Cardiac muscle cell (in vitro differentiated cells and primary cell): ENCODE measurements at regions not wholly inside any gene's neighbourhood (a gene's known extent, or its start where the extent isn't known, plus 50 kb on each side); places are given as distances from the start of the nearest gene placed in this dataset.

ENCODE experiments used
- DNase-seq, 2 donors: peaks; one replicate each; pipeline versions ENCODE4 v3.0.0 to v3.0.0-alpha.2; 2010 to 2017; ENCODE audit warnings: low read depth in 1 of 2, low spot score in 1 of 2
- H3K27ac ChIP-seq: fragments of 200-600 bp; sonication (generic); 2 replicates; pipeline ENCODE4 v1.5.1; 2016
- H3K27me3 ChIP-seq: fragments of 200-600 bp; sonication (generic); 2 replicates; pipeline ENCODE4 v1.6.0; 2016; ENCODE audit warnings: control low read depth
- H3K36me3 ChIP-seq: fragments of 200-600 bp; sonication (generic); 2 replicates; pipeline ENCODE4 v1.5.1; 2016; ENCODE audit warnings: control low read depth
- H3K4me1 ChIP-seq: fragments of 200-600 bp; sonication (generic); 2 replicates; pipeline ENCODE4 v1.8.1; 2017; ENCODE audit warnings: low read depth, mild to moderate bottlenecking, mixed run types
- H3K4me3 ChIP-seq: fragments of 200-600 bp; sonication (generic); 2 replicates; pipeline ENCODE4 v1.5.1; 2016; ENCODE audit warnings: mild to moderate bottlenecking
- H3K9me3 ChIP-seq: fragments of 200-600 bp; sonication (generic); 2 replicates; pipeline ENCODE4 v1.5.1; 2017; ENCODE audit warnings: low read depth, mild to moderate bottlenecking, control low read depth
- TF ChIP-seq, protein P1 (sequence below): IDR thresholded peaks from 2 replicates; pipeline ENCODE4 v1.5.1; 2012; ENCODE audit warnings: low read depth, mild to moderate bottlenecking, low read length

DNA sequence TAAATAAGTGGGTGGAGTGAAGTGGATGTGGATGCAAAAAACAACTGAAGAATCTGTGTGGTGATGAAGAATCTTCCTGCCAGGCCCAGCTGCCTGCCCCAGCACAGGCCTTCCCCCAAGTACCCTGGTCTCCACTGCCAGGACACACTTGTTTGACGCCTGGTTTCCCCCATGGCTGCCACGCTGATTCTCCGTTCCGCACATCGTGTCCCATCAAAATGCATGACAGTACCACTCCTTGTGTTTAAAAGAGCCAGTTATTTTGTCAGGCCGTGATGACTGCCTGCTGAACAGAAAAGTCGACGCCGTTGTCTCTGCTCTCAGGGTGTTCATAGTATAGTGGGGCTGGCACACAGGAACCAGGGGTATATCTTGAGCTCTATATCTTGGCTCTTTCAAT, 50.3 kb upstream of the KYNU start:
- Histone ChIP-seq H3K4me3 (no peak overlapping the region), H3K27ac (no peak overlapping the region), H3K4me1 (no peaks in the 10 kb centered on the region), H3K9me3 (no peaks in the 10 kb centered on the region), H3K36me3 (no peaks in the 10 kb centered on the region), H3K27me3 (no peaks in the 10 kb centered on the region)
- TF ChIP-seq, protein P1, sequence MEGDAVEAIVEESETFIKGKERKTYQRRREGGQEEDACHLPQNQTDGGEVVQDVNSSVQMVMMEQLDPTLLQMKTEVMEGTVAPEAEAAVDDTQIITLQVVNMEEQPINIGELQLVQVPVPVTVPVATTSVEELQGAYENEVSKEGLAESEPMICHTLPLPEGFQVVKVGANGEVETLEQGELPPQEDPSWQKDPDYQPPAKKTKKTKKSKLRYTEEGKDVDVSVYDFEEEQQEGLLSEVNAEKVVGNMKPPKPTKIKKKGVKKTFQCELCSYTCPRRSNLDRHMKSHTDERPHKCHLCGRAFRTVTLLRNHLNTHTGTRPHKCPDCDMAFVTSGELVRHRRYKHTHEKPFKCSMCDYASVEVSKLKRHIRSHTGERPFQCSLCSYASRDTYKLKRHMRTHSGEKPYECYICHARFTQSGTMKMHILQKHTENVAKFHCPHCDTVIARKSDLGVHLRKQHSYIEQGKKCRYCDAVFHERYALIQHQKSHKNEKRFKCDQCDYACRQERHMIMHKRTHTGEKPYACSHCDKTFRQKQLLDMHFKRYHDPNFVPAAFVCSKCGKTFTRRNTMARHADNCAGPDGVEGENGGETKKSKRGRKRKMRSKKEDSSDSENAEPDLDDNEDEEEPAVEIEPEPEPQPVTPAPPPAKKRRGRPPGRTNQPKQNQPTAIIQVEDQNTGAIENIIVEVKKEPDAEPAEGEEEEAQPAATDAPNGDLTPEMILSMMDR: no peak
- no peak for DNase-seq

DNA sequence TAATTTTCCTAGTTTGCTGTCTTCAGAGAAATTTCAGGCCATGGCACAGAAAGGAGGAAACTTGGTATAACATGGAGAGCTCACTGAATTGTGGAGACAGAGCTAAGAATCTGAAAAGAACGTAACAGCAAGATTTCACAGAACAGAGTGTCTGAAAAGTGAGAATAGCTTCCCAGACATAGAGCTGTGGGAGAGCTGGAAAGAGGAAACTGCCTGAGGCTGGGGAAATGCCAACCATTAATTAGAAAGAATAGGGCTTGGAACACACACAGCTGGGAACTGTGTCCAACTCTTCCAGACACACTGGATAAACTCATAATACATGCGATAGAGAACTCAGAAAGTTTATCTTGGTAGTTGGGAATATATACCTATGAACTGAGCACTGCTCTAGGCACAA, 51.6 kb upstream of the KYNU start:
- Histone ChIP-seq H3K27ac (no peak overlapping the region), H3K9me3 (no peaks in the 10 kb centered on the region), H3K4me1 (no peaks in the 10 kb centered on the region), H3K27me3 (no peaks in the 10 kb centered on the region), H3K36me3 (no peaks in the 10 kb centered on the region), H3K4me3 (no peak overlapping the region)
- DNase-seq: peak in 1 of 2 donors; percentile 44
- TF ChIP-seq, protein P1: no peak

DNA sequence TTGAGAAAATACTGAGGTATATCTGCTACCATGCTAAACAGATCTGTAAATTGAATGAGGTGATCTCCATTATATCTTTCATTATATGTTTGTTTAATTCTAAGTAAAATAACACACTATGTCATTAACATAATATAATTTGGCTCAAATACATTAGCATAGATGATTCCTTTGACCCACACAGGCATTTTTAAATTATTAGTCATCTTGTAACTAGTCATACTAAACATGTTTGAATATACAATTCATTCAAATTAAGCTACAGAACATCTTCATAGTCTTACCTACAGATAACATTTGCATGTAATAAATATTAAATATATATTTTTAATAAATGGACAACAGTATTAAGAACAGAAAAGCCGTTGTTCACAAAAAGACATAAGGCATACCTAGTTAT, 52.7 kb upstream of the KYNU start:
- no peak overlapping the region for H3K27ac ChIP-seq
- TF ChIP-seq, protein P1: no peak
- H3K36me3 ChIP-seq: no peaks in the 10 kb centered on the region
- H3K4me3 ChIP-seq: no peak overlapping the region
- no peaks in the 10 kb centered on the region for H3K4me1 ChIP-seq
- H3K9me3 ChIP-seq: no peaks in the 10 kb centered on the region
- H3K27me3 ChIP-seq: no peaks in the 10 kb centered on the region
- DNase-seq: no peak

DNA sequence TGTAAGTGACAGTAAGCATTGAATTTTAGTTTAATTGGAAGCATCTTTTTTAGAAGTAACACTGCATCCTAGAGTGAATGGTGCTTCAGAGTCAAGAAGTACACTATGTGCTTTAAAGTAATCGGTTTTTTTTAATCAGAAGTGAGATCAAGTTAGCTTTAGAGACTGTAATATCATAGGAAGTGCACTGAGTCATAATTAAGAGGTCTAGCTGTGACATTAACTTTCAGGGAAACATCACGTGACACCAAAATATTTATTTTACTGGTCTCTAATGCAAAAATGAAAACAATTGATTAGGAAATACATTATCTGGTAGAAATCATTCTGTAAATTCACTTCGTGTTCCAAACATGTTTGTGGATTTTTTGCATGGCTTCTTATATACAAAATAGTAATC, 55.3 kb upstream of the KYNU start:
- TF ChIP-seq, protein P1: no peak
- H3K27ac ChIP-seq: no peak overlapping the region
- H3K4me1 ChIP-seq: no peaks in the 10 kb centered on the region
- H3K27me3 ChIP-seq: no peaks in the 10 kb centered on the region
- H3K9me3 ChIP-seq: no peaks in the 10 kb centered on the region
- H3K4me3 ChIP-seq: no peak overlapping the region
- H3K36me3 ChIP-seq: no peaks in the 10 kb centered on the region
- DNase-seq: no peak

DNA sequence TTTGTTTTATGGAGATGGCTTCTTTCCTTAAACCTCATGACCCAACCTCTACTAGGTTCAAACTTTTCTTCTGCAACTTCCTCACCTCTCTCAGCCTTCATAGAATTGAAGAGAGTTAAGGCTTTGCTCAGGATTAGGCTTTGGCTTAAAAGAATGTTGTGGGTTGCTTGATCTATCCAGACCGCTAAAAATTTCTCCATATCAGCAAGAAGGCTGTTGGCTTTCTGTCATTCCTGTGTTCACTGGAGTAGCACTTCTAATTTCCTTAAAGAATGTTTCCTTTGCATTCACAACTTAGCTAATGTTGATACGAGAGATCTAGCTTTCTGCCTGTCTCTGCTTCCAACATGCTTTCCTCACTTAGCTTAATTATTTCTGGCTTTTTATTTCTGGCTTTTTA, 58.1 kb upstream of the KYNU start:
- peak in 1 of 2 donors; percentile 41 for DNase-seq
- H3K4me1 ChIP-seq: no peaks in the 10 kb centered on the region
- H3K4me3 ChIP-seq: no peak overlapping the region
- no peak overlapping the region for H3K27ac ChIP-seq
- TF ChIP-seq, protein P1: no peak
- no peaks in the 10 kb centered on the region for H3K9me3 ChIP-seq
- H3K27me3 ChIP-seq: no peaks in the 10 kb centered on the region
- H3K36me3 ChIP-seq: no peaks in the 10 kb centered on the region

DNA sequence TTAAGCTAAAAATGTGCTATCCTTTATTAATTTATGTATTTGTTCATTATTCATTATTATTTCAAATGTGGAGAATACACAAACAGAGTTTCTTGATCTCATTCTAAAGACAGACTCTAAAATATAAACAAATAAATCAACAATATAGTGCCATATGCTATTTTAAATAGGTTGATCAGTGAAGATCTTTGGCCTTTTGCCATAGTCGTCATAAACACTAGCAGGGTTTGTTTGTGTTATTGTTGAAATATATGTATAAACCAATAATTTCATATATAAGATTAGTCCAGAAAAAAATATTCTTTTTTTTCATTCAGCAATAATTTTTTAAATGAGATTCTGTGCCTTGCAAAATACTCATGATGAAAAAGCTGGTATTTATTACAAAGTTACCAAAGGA, 62.1 kb upstream of the KYNU start:
- no peak overlapping the region for H3K27ac ChIP-seq
- no peaks in the 10 kb centered on the region for H3K27me3 ChIP-seq
- no peak for DNase-seq
- H3K4me3 ChIP-seq: no peak overlapping the region
- no peaks in the 10 kb centered on the region for H3K9me3 ChIP-seq
- H3K4me1 ChIP-seq: peaks cover 14% of the 10 kb centered on the region
- TF ChIP-seq, protein P1: no peak
- H3K36me3 ChIP-seq: no peaks in the 10 kb centered on the region
